ENCODE measurements at regions not wholly inside any gene's neighbourhood (a gene's known extent, or its start where the extent isn't known, plus 50 kb on each side); places are given as distances from the start of the nearest gene placed in this dataset.
"Not testable (repeated sequence)": the region's sequence is repeated elsewhere in the genome, so short reads cannot be mapped to it uniquely, and the experiment has no call there.

DNA sequence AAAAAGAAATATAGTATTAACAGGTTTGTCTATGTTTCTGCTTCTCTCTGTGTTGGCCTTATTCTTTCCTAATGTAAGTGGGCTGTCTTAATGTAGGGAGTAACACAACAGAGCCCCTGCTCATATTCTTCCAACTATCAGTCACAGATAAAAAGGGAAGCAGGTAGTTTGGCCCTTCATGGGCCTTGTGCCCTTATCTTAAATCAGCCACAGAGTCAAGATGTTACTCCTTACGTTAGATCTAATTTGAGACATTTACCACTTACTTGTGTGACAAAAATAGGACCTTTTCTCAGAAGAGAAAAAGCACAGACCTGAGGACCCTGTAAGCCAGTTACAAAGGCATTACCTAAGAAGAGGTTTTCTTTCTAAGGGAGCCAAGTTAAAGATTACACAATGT, 589.0 kb downstream of the GRXCR1 start:
- H3K9me3 Mint-ChIP-seq (ENCODE audit: unreplicated experiment), result no peaks in the 10 kb centered on the region
- CTCF ChIA-PET, result no interaction called here
- no peak overlapping the region for H3K27ac Mint-ChIP-seq (ENCODE audit: low read depth, unreplicated experiment)
- no peak overlapping the region for H3K4me3 Mint-ChIP-seq (ENCODE audit: unreplicated experiment)
- POLR2A ChIA-PET, result interaction anchor here (0.7 kb wide), 1 partner anchor 1057 kb away, joined by 3 read pairs; no protein-coding TSS in a partner anchor
- TF ChIP-seq, protein P1, sequence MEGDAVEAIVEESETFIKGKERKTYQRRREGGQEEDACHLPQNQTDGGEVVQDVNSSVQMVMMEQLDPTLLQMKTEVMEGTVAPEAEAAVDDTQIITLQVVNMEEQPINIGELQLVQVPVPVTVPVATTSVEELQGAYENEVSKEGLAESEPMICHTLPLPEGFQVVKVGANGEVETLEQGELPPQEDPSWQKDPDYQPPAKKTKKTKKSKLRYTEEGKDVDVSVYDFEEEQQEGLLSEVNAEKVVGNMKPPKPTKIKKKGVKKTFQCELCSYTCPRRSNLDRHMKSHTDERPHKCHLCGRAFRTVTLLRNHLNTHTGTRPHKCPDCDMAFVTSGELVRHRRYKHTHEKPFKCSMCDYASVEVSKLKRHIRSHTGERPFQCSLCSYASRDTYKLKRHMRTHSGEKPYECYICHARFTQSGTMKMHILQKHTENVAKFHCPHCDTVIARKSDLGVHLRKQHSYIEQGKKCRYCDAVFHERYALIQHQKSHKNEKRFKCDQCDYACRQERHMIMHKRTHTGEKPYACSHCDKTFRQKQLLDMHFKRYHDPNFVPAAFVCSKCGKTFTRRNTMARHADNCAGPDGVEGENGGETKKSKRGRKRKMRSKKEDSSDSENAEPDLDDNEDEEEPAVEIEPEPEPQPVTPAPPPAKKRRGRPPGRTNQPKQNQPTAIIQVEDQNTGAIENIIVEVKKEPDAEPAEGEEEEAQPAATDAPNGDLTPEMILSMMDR (IDR thresholded peaks at IDR 0.05; ENCODE audit: unreplicated experiment), result no peak
- BruUV-seq (replicated peaks), result no TSS peak
- intact Hi-C loops (cut with micrococcal nuclease), result no loop called here
- no peak for DNase-seq (ENCODE audit: unreplicated experiment)
- no peaks in the 10 kb centered on the region for H3K36me3 Mint-ChIP-seq (ENCODE audit: insufficient read depth, unreplicated experiment)
- no peaks in the 10 kb centered on the region for H3K27me3 Mint-ChIP-seq (ENCODE audit: insufficient read depth, unreplicated experiment)
- no peaks in the 10 kb centered on the region for H3K4me1 Mint-ChIP-seq (ENCODE audit: insufficient read depth, unreplicated experiment)

DNA sequence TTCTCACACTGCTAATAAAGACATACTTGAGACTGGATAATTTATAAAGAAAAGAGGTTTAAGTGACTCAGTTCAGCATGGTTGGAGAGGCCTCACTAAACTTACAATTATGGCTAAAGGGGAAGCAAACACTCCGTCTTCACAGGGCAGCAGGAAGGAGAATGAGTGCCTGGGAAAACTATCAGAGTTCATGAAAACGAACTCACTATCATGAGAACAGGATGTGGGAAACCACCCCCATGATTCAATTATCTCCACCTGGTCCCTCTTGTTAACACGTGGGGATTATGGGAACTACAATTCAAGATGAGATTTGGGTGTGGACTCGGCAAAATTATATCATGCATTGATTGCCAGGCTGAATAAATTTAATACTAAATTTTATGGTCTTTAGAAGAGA, 592.7 kb downstream of the GRXCR1 start:
- no peak overlapping the region for H3K4me3 Mint-ChIP-seq (ENCODE audit: unreplicated experiment)
- no peaks in the 10 kb centered on the region for H3K4me1 Mint-ChIP-seq (ENCODE audit: insufficient read depth, unreplicated experiment)
- DNase-seq (ENCODE audit: unreplicated experiment), result no peak
- CTCF ChIA-PET, result interaction anchor here (1.4 kb wide), 1 partner anchor 353 kb away, joined by 3 read pairs; no protein-coding TSS in a partner anchor
- POLR2A ChIA-PET, result no interaction called here
- BruUV-seq (replicated peaks), result no TSS peak
- no peak overlapping the region for H3K27ac Mint-ChIP-seq (ENCODE audit: low read depth, unreplicated experiment)
- intact Hi-C loops (cut with micrococcal nuclease), result no loop called here
- no peaks in the 10 kb centered on the region for H3K36me3 Mint-ChIP-seq (ENCODE audit: insufficient read depth, unreplicated experiment)
- H3K27me3 Mint-ChIP-seq (ENCODE audit: insufficient read depth, unreplicated experiment), result no peaks in the 10 kb centered on the region
- TF ChIP-seq, protein P1 (IDR thresholded peaks at IDR 0.05; ENCODE audit: unreplicated experiment), result no peak
- H3K9me3 Mint-ChIP-seq (ENCODE audit: unreplicated experiment), result no peaks in the 10 kb centered on the region

DNA sequence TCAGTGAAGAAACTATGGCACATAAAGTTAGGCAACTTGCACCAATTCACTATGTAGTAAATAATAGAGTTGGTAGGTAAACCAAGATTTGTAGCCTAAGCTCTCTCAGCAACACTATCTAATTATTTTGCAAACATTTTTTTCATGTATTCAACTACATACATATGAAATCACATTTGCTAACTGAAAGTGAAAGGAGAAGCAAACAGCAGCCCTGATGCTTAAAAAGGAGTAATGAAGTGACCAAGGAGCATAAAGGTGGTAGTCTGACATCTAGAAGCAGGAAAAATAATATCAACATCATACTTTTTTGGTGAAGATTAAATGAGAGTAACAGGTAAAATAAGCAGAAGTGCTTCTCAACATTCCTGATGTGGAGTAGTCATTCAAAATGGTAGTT, 603.7 kb downstream of the GRXCR1 start:
- POLR2A ChIA-PET, result no interaction called here
- Mint-ChIP-seq H3K27me3 (ENCODE audit: insufficient read depth, unreplicated experiment) (no peaks in the 10 kb centered on the region), H3K9me3 (ENCODE audit: unreplicated experiment) (no peaks in the 10 kb centered on the region), H3K4me1 (ENCODE audit: insufficient read depth, unreplicated experiment) (no peaks in the 10 kb centered on the region), H3K27ac (ENCODE audit: low read depth, unreplicated experiment) (no peak overlapping the region), H3K36me3 (ENCODE audit: insufficient read depth, unreplicated experiment) (no peaks in the 10 kb centered on the region), H3K4me3 (ENCODE audit: unreplicated experiment) (no peak overlapping the region)
- no TSS peak for BruUV-seq (replicated peaks)
- TF ChIP-seq, protein P1 (IDR thresholded peaks at IDR 0.05; ENCODE audit: unreplicated experiment), result no peak
- intact Hi-C loops (cut with micrococcal nuclease), result no loop called here
- no peak for DNase-seq (ENCODE audit: unreplicated experiment)
- CTCF ChIA-PET, result no interaction called here

DNA sequence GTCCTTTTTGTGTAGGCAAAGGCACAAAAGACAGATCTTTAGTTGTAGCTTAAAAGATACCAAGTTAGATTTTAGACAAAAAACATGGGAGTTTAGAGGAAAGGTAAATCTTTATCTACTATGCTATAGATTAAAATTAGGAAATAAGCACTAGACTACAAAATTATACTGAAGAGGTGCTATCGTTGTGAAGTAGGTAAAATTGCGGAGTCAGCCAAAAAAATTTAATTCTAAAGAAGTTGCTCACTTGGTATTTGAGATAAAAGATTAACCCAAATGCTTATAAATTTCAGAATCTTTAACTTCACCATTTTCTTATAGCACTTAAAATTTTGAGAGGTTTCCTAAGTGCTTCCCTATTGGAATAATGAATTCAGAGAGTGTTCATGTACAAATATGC, 604.1 kb downstream of the GRXCR1 start:
- ChIA-PET POLR2A (no interaction called here), CTCF (no interaction called here)
- Mint-ChIP-seq H3K4me1 (ENCODE audit: insufficient read depth, unreplicated experiment) (no peaks in the 10 kb centered on the region), H3K27ac (ENCODE audit: low read depth, unreplicated experiment) (no peak overlapping the region), H3K9me3 (ENCODE audit: unreplicated experiment) (no peaks in the 10 kb centered on the region), H3K36me3 (ENCODE audit: insufficient read depth, unreplicated experiment) (no peaks in the 10 kb centered on the region), H3K27me3 (ENCODE audit: insufficient read depth, unreplicated experiment) (no peaks in the 10 kb centered on the region), H3K4me3 (ENCODE audit: unreplicated experiment) (no peak overlapping the region)
- no peak for DNase-seq (ENCODE audit: unreplicated experiment)
- no TSS peak for BruUV-seq (replicated peaks)
- TF ChIP-seq, protein P1 (IDR thresholded peaks at IDR 0.05; ENCODE audit: unreplicated experiment), result no peak
- intact Hi-C loops (cut with micrococcal nuclease), result no loop called here

DNA sequence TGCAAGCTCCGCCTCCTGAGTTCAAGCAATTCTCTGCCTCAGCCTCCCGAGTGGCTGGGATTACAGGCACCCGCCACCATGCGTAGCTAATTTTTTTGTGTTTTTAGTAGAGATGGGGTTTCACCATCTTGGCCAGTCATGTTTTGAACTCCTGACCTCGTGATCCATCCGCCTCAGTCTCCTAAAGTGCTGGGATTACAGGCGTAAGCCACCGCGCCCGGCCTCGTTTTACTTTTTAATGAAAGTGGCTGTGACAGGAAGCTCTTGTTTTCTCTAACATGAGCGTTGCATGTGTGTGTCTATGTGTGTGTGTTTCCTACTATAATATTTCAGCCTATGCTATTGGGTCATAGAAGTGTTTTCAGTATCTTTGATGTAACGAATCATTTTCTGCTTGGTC, 613.3 kb downstream of the GRXCR1 start:
- CTCF ChIA-PET; H3K4me3 Mint-ChIP-seq (ENCODE audit: unreplicated experiment); H3K9me3 Mint-ChIP-seq (ENCODE audit: unreplicated experiment); POLR2A ChIA-PET; intact Hi-C loops (cut with micrococcal nuclease); H3K36me3 Mint-ChIP-seq (ENCODE audit: insufficient read depth, unreplicated experiment); H3K27ac Mint-ChIP-seq (ENCODE audit: low read depth, unreplicated experiment); BruUV-seq (replicated peaks); DNase-seq (ENCODE audit: unreplicated experiment); H3K4me1 Mint-ChIP-seq (ENCODE audit: insufficient read depth, unreplicated experiment); H3K27me3 Mint-ChIP-seq (ENCODE audit: insufficient read depth, unreplicated experiment): not testable (repeated sequence)
